GM12891 (cell line): ENCODE measurements at regions not wholly inside any gene's neighbourhood (a gene's known extent, or its start where the extent isn't known, plus 50 kb on each side); places are given as distances from the start of the nearest gene placed in this dataset.

Experiments used
- POLR2A ChIP-seq: IDR thresholded peaks from 2 replicates; pipeline ENCODE4 v1.6.1; 2011; ENCODE audit warnings: low read depth, low read length, control low read depth
- POLR2AphosphoS5 ChIP-seq: IDR thresholded peaks from 2 replicates; pipeline ENCODE4 v1.6.1; 2011; ENCODE audit warnings: low read depth, low read length, control low read depth
- POU2F2 ChIP-seq: IDR thresholded peaks from 2 replicates; pipeline ENCODE4 v1.6.1; 2011; ENCODE audit warnings: low read depth, mild to moderate bottlenecking, control low read depth, low read length, moderate library complexity
- TAF1 ChIP-seq: IDR thresholded peaks from 2 replicates; pipeline ENCODE4 v1.6.1; 2011; ENCODE audit warnings: low read depth, low read length, control low read depth

DNA sequence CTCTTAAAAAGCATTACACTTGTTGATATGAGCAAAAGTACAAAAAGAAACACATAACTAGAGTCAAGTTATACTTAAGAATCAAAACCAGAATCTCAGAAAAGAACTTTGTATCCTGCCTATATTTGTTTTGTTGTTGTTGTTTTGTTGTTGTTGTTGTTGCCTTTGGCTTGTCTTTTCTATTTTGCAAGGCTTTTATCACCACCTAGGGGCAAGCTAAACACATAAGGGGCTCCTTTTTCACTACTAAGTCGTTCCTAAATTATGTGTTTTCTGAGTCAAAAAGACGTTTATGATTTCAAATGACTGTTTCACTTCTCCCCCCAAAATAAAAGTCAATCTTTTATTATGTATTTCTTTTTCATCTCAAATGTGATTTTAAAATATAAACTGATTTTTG is 250.2 kb downstream of the RBM26 start:
- TF ChIP-seq POLR2AphosphoS5 (no peak), TAF1 (no peak), POLR2A (no peak), POU2F2 (no peak)
